Right lobe of liver (tissue), 6 donors: ENCODE measurements at regions not wholly inside any gene's neighbourhood (a gene's known extent, or its start where the extent isn't known, plus 50 kb on each side); places are given as distances from the start of the nearest gene placed in this dataset.

Experiments
- ATAC-seq, 4 donors: fragments of 200-7000 bp; cut with Tn5 transposase; one replicate each; pipeline ENCODE4 v1.9.1; 2020; ENCODE audit warnings: mild to moderate bottlenecking in 4 of 4, moderate library complexity in 4 of 4
- DNase-seq, 3 donors: peaks; one replicate each; pipeline ENCODE4 v3.0.0-alpha.2; 2020
- H3K27ac ChIP-seq, 3 donors: fragments of 200-600 bp; one replicate each; pipeline ENCODE4 v1.8.0; 2022
- H3K27me3 ChIP-seq, 2 donors: fragments of 200-600 bp; one replicate each; pipeline ENCODE4 v1.8.0; 2022
- H3K36me3 ChIP-seq, 4 donors: fragments of 200-600 bp; sonication (generic) in 1 of 4; one replicate each; pipeline versions ENCODE4 v1.5.1 to v1.8.0; 2017 to 2022; ENCODE audit warnings: control low read depth in 1 of 4
- H3K4me1 ChIP-seq, 4 donors: fragments of 200-600 bp; sonication (generic) in 1 of 4; one replicate each; pipeline versions ENCODE4 v1.5.1 to v1.8.0; 2017 to 2022; ENCODE audit warnings: control low read depth in 1 of 4
- H3K4me3 ChIP-seq, 3 donors: fragments of 200-600 bp; one replicate each; pipeline ENCODE4 v1.8.0; 2022
- H3K9me3 ChIP-seq, 4 donors: fragments of 200-600 bp; sonication (generic) in 1 of 4; one replicate each; pipeline versions ENCODE4 v1.5.1 to v1.8.0; 2017 to 2022; ENCODE audit warnings: control low read depth in 1 of 4
- POLR2A ChIP-seq: fragments of 450-650 bp; IDR thresholded peaks from one replicate; pipeline ENCODE4 v1.6.1; 2017; ENCODE audit warnings: antibody characterized with exemption, mild to moderate bottlenecking
- WGBS: methylation state at CpG from one replicate; pipeline ENCODE4 v1.1.6; 2018; ENCODE audit warnings: low coverage, low lambda C conversion rate; ENCODE audit not compliant: insufficient coverage; ENCODE audit errors: missing lambda C conversion rate; 5-methylcytosine and 5-hydroxymethylcytosine counted together
- intact Hi-C, 2 donors: fragments of 100-400 bp; cut with DNase I; formaldehyde crosslinking; loops; one replicate each; pipeline versions ENCODE4 v1.11.2 to v1.14.1; 2022
- TF ChIP-seq, protein P1 (sequence below), 4 donors: fragments of 200-600 bp in 3 of 4; fragments of 450-650 bp in 1 of 4; IDR thresholded peaks; one replicate each; pipeline versions ENCODE4 v1.5.1 to v1.8.0; 2016 to 2022; ENCODE audit warnings: antibody characterized with exemption in 4 of 4, mild to moderate bottlenecking in 2 of 4
- donor health status: DM: no; HTN: yes; CAD: no.
- donor health status: DM: no; HTN: no; CAD: no.
- donor health status: DM: no; HTN: no; CAD: no.
- donor health status: DM: no; HTN: yes; CAD: no.
- donor health status: DM: no; HTN: yes; CAD: no.

DNA sequence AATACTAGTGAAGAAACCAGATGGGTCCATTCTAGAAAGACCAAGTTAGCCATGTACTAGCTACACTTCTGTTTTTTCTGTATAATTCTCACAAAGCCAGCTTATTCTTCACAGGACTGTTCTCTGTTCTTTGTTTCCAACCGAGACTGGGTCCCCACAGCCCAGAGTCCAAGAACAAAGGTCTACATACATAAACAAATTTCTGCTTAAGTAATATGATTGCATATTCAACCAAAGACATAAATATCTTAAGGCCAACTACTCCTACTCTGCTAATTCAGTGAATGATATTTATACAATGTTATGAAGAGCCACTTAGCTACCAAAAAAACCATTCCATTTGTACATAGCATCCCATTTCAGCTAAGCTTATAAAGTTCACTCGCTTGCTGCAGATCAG, 299.8 kb upstream of the CCDC54 start:
- DNase-seq (no peak), ATAC-seq (no peak)
- WGBS = 54% methylated on average over 2 of the region's 2 CpGs
- no peaks in the 10 kb centered on the region for H3K27me3 ChIP-seq
- no peak overlapping the region for H3K4me3 ChIP-seq
- no peaks in the 10 kb centered on the region for H3K36me3 ChIP-seq
- H3K27ac ChIP-seq = no peak overlapping the region
- H3K4me1 ChIP-seq = no peaks in the 10 kb centered on the region
- H3K9me3 ChIP-seq = no peaks in the 10 kb centered on the region
- intact Hi-C loops = no loop called here
- TF ChIP-seq, protein P1, sequence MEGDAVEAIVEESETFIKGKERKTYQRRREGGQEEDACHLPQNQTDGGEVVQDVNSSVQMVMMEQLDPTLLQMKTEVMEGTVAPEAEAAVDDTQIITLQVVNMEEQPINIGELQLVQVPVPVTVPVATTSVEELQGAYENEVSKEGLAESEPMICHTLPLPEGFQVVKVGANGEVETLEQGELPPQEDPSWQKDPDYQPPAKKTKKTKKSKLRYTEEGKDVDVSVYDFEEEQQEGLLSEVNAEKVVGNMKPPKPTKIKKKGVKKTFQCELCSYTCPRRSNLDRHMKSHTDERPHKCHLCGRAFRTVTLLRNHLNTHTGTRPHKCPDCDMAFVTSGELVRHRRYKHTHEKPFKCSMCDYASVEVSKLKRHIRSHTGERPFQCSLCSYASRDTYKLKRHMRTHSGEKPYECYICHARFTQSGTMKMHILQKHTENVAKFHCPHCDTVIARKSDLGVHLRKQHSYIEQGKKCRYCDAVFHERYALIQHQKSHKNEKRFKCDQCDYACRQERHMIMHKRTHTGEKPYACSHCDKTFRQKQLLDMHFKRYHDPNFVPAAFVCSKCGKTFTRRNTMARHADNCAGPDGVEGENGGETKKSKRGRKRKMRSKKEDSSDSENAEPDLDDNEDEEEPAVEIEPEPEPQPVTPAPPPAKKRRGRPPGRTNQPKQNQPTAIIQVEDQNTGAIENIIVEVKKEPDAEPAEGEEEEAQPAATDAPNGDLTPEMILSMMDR (IDR thresholded peaks at IDR 0.05) = no peak
- no peak for TF ChIP-seq POLR2A

DNA sequence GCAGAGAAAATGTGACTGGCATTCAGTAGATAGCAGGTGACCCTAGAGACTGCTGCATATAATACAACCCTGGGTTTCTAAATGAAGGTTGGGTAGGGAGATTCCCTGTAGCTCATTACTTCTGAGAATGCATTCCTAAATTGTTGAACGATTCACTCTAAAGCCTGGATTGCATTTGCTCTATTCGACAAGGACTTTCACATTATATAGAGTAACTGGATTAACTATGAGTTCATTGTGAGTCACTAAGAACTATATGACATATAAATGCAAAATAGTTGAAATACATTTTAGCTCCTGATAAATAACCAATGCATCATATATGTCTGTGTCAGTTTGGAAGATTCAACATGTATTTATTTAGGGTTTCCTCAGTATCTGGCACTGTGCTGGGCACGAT, 294.7 kb upstream of the CCDC54 start:
- Histone ChIP-seq H3K9me3 (no peaks in the 10 kb centered on the region), H3K36me3 (no peaks in the 10 kb centered on the region), H3K27ac (no peak overlapping the region), H3K4me1 (no peaks in the 10 kb centered on the region), H3K27me3 (no peaks in the 10 kb centered on the region), H3K4me3 (no peak overlapping the region)
- no peak for DNase-seq
- TF ChIP-seq, protein P1 (IDR thresholded peaks at IDR 0.05) = no peak
- no peak for TF ChIP-seq POLR2A
- intact Hi-C loops = no loop called here
- no peak for ATAC-seq
- 62% methylated on average over 3 of the region's 3 CpGs for WGBS

- WGBS = 50% methylated on average over 1 of the region's 3 CpGs
These were observed 292.0 kb upstream of the CCDC54 start for GRCh38 chr3:107085261-107085660.

GRCh38 chr3:107092121-107092520, 285.1 kb upstream of the CCDC54 start:
- no peak overlapping the region for H3K4me3 ChIP-seq
- no peak overlapping the region for H3K27ac ChIP-seq
- H3K27me3 ChIP-seq = no peaks in the 10 kb centered on the region
- 27% methylated on average over 3 of the region's 3 CpGs for WGBS
- no peaks in the 10 kb centered on the region for H3K36me3 ChIP-seq
- no peak for TF ChIP-seq POLR2A
- TF ChIP-seq, protein P1 (IDR thresholded peaks at IDR 0.05) = no peak
- no peaks in the 10 kb centered on the region for H3K9me3 ChIP-seq
- no peaks in the 10 kb centered on the region for H3K4me1 ChIP-seq
- DNase-seq = no peak
- ATAC-seq = no peak
- intact Hi-C loops = no loop called here

More at GRCh38 chr3:107085261-107085660, 292.0 kb upstream of the CCDC54 start:
- H3K9me3 ChIP-seq = no peaks in the 10 kb centered on the region
- no peaks in the 10 kb centered on the region for H3K4me1 ChIP-seq
- TF ChIP-seq POLR2A = no peak
- TF ChIP-seq, protein P1 (IDR thresholded peaks at IDR 0.05) = no peak
- H3K4me3 ChIP-seq = no peak overlapping the region
- no peaks in the 10 kb centered on the region for H3K36me3 ChIP-seq
- intact Hi-C loops = no loop called here
- no peaks in the 10 kb centered on the region for H3K27me3 ChIP-seq
- ATAC-seq (no peak), DNase-seq (no peak)
- H3K27ac ChIP-seq = no peak overlapping the region

GRCh38 chr3:107098864-107099263, 278.4 kb upstream of the CCDC54 start:
- TF ChIP-seq, protein P1 (IDR thresholded peaks at IDR 0.05) = no peak
- TF ChIP-seq POLR2A = no peak
- ATAC-seq (no peak), DNase-seq (no peak)
- H3K27me3 ChIP-seq = no peaks in the 10 kb centered on the region
- H3K9me3 ChIP-seq = no peaks in the 10 kb centered on the region
- H3K27ac ChIP-seq = no peak overlapping the region
- no peak overlapping the region for H3K4me3 ChIP-seq
- intact Hi-C loops = no loop called here
- no peaks in the 10 kb centered on the region for H3K4me1 ChIP-seq
- no peaks in the 10 kb centered on the region for H3K36me3 ChIP-seq
